ENCODE measurements at regions not wholly inside any gene's neighbourhood (a gene's known extent, or its start where the extent isn't known, plus 50 kb on each side); places are given as distances from the start of the nearest gene placed in this dataset.

GRCh38 chr3:187931101-187931500, 185.8 kb upstream of the BCL6 start:
- no peak for TF ChIP-seq ATF2 (CRISPR knock-in tag; IDR thresholded peaks at IDR 0.05; ENCODE audit: borderline replicate concordance, low read depth)
- no peak for TF ChIP-seq CTCF (IDR thresholded peaks at IDR 0.05)
- TF ChIP-seq, protein P1, sequence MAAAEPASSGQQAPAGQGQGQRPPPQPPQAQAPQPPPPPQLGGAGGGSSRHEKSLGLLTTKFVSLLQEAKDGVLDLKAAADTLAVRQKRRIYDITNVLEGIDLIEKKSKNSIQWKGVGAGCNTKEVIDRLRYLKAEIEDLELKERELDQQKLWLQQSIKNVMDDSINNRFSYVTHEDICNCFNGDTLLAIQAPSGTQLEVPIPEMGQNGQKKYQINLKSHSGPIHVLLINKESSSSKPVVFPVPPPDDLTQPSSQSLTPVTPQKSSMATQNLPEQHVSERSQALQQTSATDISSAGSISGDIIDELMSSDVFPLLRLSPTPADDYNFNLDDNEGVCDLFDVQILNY (CRISPR knock-in tag; IDR thresholded peaks at IDR 0.05) = no peak
- TF ChIP-seq MAX (CRISPR knock-in tag; IDR thresholded peaks at IDR 0.05) = no peak
- no peak for TF ChIP-seq E2F4 (CRISPR knock-in tag; IDR thresholded peaks at IDR 0.05; ENCODE audit: borderline replicate concordance, low read depth)
- TF ChIP-seq ZNF232 (CRISPR knock-in tag; IDR thresholded peaks at IDR 0.05) = no peak
- TF ChIP-seq, protein P2, sequence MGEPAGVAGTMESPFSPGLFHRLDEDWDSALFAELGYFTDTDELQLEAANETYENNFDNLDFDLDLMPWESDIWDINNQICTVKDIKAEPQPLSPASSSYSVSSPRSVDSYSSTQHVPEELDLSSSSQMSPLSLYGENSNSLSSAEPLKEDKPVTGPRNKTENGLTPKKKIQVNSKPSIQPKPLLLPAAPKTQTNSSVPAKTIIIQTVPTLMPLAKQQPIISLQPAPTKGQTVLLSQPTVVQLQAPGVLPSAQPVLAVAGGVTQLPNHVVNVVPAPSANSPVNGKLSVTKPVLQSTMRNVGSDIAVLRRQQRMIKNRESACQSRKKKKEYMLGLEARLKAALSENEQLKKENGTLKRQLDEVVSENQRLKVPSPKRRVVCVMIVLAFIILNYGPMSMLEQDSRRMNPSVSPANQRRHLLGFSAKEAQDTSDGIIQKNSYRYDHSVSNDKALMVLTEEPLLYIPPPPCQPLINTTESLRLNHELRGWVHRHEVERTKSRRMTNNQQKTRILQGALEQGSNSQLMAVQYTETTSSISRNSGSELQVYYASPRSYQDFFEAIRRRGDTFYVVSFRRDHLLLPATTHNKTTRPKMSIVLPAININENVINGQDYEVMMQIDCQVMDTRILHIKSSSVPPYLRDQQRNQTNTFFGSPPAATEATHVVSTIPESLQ (CRISPR knock-in tag; IDR thresholded peaks at IDR 0.05) = no peak
- no peak for TF ChIP-seq NR2C2 (CRISPR knock-in tag; IDR thresholded peaks at IDR 0.05)
- no peak for TF ChIP-seq ETV6 (CRISPR knock-in tag; IDR thresholded peaks at IDR 0.05)

Measured in WTC11 (cell line).